ENCODE measurements at regions not wholly inside any gene's neighbourhood (a gene's known extent, or its start where the extent isn't known, plus 50 kb on each side); places are given as distances from the start of the nearest gene placed in this dataset.
"Not testable (repeated sequence)": the region's sequence is repeated elsewhere in the genome, so short reads cannot be mapped to it uniquely, and the experiment has no call there.

DNA sequence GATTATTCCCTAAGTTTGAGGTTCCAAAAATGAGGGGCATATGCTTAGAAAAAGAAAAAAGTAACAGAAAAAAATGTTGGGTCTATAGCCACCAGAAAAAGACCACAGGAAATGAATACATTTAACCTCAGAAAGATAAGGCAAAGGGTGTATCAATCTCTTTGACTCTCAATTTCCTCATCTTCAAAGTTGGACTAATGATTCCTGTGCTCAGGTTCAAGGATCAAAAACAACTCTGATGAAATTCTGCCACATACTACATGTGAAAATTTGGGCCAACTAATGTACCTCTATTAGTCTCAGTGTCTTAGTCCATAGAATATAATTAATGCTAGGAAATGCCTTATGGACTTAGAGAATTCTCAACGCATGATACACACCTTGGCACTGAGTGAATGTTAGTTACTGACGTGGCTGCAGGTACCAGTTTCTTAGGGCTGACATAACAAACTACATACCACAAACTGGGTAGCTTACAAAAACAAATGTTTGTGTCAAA is 257.7 kb downstream of the ANKRD50 start:
- no peak for DNase-seq (ENCODE audit: low read depth, low spot score)

DNA sequence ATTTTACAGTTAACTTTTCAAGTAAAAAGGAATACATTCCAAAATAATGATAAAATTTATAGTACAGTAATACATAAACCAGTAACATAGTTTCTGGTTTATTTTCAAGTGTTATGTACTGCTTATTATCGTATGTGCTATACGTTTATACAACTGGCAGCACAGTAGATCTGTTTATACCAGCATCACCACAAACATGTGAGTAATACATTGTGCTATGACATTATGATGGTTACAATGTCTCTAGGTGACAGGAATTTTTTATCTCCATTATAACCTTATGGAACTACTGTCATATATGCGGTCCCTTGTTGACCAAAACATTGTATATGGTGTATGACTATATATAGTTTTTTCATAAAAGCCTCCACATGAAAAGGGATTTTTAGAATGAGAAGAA is 256.9 kb downstream of the ANKRD50 start:
- no peak for DNase-seq (ENCODE audit: low read depth, low spot score)

DNA sequence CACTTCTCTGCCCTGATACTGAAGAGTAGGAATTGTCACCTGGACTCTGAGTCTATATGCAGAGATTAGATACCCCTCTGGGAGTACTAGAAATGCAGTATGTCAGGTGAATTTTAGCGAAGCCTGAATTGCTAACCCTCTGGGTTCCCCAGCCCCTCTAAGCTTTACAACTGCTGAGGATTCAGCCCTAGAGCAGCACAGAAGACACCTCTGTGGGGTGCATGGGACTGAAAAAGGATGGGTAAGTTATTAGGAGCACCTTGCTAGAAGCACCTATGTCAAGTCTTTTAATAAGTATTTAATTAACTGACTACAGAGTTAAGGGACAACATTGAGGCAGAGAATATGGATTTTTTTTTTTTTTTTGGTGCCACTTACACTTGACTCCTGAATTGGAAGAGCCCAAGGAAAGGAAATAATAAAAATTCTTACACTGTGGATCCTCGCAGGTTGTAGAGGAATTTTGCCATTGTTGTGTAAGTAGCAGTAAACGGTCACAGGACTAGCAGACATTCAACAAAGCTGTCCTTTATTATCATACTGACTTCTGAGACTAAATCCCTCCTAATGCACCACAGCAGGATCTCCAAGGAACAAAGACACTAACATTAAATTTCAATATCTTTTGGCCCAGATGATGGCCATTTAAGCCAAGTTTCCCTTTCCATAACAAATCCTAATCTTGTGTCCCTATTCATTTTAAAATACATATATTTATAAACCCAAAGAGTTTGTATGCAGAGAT is 253.2 kb downstream of the ANKRD50 start:
- DNase-seq (ENCODE audit: low read depth, low spot score) = no peak

DNA sequence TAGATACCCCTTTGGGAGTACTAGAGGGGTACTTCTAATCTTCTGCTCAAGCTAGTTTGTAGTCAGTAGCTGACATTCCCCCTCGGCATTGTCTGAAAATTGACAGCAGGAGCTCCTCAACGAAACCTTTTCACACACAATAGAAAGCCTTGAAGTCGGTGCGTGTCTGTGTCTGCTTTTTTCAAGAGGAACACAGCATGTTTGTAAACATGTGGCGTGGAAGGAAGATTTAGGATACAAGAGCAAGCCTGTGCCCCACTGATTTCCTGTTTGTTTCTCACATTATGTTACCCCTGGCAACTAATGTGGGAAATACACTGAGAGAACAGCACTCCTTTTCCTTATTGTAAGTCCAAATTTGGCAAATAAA is 252.6 kb downstream of the ANKRD50 start:
- DNase-seq (ENCODE audit: low read depth, low spot score) = no peak

DNA sequence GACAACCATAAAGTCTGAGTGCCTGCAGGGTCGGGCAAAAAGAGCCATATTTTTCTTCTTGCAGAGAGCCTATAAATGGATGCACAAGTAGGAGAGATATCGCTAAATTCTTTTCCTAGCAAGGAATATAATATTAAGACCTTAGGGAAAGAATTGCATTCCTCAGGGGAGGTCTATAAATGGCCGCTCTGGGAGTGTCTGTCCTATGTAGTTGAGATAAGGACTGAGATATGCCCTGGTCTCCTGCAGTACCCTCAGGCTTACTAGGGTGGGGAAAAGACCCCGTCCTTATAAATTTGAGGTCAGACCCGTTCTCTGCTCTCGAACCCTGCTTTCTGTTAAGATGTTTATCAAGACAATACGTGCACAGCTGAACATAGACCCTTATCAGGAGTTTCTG is 250.9 kb downstream of the ANKRD50 start:
- not testable (repeated sequence) for DNase-seq (ENCODE audit: low read depth, low spot score)

DNA sequence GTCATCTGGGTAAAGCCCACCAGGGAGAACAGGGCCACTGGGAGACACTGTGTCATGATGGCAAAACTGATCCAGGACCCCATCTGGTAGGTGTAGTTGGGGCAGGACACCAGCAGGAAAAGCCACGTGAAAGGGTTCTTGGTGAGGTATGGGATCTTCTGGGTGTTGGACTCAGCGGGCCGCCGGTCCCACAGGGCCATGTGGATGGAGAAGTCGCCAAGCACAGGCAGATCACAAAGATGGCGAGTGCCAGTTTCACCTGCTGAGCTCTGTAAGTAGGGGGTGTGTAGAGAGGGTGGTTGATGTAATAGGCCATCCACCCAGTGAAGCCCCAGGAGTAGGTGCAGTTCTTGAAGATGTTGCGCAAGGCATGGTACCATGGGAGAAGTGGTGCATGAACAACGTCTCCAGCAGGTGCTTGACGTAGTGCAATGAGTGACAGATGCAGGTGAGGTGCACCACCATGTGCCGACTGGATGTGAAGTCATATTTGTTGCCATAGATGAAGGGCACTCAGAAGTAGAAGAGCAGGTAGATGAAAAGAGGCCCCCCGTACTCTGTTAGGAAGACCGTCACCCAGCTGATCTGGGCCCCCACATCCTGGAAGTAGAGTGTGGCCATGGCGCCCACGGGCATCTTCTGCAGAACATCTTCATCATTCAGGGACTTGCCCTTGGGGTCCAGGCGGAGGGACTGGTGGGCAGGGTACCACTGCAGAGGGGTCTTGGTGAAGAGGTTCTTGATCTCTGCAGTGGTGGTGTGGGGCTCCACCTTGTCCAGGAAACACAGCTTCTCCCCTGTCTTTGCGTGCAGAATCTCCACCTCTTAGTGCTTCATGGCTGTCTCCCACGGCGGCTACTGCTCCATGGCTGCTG is 249.3 kb downstream of the ANKRD50 start:
- no peak for DNase-seq (ENCODE audit: low read depth, low spot score)

DNA sequence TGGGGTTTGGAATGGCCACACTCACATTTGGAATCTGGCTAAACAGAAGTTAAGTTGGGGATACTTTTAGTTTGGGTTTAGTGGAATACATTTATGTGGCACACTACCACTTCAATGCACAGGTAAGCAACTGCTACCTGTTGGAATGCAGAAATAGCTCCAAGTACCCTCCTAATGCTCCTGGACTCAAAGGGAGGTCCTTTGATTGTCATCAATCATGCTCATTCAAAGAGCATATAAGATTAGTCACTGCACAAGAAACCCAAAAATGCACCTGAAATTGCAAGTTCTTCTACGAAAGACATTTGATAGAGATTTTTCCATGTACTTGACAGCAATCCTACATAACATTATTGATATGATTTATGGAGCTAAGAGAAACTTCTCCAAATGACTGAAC is 247.7 kb downstream of the ANKRD50 start:
- DNase-seq (ENCODE audit: low read depth, low spot score) = no peak

DNA sequence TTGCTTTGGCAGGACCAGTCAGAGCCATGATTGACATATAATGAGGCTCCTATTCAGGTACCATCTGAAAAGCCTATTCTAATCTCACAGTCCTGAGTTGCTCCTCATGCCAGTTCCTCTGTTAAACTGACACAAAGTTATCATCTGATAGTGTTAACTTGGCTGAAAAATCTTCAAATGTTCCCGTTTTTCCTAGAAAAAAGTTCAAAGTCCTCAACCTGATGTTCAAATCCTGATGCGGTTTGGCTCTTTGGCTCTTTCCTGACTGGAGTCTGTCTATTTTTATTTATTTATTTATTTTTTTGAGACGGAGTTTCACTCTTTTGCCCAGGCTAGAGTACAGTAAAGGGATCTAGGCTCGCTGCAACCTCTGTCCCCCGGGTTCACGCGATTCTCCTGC is 244.2 kb downstream of the ANKRD50 start:
- no peak for DNase-seq (ENCODE audit: low read depth, low spot score)

DNA sequence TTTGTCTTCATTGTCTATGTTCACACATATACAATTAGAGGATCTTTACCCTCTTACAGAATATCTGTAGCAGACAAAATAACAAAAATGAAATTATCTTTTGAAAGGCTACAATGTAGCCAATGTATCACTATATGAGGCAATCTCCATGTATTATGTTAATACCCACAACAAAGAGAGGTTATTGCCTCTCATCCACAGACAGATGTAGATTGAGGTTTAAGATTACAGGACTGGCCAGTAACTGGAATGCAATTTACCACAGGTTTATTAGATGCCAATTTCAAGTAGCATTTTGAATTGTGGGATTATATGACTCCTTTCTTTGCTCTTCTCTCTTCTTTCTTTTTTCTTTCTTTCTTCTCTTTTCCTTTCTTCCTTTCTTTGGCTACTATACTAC is 242.6 kb downstream of the ANKRD50 start:
- DNase-seq (ENCODE audit: low read depth, low spot score) = no peak

DNA sequence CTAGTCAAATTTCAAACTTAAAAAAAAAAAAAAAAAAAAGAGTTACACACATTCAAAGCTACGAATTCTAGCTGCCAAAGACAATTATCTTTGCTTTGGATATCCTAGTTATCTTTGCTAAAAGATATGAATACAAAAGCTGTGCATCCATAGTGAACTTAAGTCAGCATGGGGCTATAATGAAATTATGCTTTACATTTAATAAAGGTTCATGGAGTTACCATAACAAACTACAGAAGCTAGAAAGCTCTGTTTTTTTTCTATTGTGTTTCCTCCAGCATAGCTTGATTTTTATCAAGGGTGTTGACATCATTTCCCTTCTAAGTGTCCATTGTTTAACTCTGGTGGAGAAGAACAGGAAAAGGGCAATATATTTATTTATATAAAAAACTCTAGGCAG is 234.1 kb downstream of the ANKRD50 start:
- no peak for DNase-seq (ENCODE audit: low read depth, low spot score)

DNA sequence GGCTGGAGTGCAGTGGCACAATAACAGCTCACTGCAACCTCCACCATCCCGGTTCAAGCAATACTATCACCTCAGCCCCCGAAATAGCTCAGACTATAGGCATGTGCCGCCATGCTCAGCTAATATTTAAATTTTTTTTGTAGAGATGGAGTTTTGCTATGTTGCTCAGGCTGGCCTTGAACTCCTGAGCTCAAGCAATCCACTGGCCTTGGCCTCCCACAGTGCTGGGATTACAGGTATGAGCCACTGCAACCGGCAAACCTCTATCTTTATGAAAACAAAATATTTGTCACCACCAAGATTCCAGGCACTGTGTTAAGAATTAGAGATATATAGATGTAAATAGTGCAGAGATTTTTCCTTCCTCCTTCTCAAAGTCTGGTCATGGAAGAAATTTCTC is 232.5 kb downstream of the ANKRD50 start:
- DNase-seq (ENCODE audit: low read depth, low spot score) = no peak

DNA sequence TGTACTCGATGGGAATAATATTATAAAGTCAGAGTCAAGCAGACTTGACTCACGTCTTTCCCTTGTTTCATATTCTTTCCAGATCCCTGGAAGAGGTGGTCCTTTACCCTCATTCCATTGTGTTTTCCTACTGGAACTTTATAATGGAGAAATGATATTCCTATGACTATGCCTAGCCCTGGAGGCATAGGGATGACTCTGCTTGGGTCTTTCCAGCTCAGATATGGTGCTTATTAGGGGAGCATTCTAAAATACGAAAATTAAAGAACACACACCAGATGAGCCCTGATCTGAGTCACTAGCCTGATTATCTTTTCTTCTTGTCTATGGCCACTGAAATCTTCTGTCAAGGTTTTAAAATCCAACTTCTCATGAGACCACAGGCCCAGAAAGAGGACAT is 231.4 kb downstream of the ANKRD50 start:
- no peak for DNase-seq (ENCODE audit: low read depth, low spot score)

DNA sequence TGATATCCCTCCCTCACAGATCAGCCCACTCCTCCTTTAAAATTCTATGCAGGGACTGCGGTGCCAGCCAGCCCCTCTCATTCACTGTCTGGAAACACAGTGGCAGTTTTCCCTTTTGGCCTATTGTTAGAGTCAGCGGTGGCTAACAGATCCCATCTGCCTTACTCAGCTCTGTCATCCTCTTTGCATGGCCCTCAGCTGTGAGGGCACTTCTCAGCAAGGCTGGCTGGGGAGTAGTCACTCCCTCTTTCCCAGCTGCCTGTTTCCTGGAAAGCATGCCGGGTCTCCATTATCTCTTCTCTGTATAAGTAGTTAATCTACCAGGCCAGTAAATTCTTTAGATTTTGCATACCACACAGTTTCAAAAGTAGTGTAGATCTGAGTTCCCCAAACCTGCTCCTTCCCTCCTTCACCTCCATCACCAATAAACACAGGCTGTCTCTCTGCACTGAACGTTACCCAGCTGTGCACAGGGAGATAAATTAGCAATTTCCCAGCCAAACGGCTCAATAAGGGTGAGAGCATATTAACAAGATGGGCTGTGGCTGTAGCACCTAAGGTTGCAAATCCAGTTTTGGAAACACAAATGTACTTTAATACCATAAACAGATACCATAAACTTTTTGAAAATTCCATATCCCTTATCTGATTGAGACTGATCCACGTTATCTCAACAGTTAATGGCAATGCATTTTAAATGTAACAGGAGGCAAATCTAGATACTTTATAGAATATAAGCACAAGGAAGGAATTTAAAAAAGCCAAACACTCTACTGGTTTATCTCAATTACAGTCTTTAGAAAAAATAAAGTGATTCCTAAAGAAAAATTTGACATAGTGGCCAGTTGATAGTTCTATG is 229.3 kb downstream of the ANKRD50 start:
- peak; percentile 79 for DNase-seq (ENCODE audit: low read depth, low spot score)

DNA sequence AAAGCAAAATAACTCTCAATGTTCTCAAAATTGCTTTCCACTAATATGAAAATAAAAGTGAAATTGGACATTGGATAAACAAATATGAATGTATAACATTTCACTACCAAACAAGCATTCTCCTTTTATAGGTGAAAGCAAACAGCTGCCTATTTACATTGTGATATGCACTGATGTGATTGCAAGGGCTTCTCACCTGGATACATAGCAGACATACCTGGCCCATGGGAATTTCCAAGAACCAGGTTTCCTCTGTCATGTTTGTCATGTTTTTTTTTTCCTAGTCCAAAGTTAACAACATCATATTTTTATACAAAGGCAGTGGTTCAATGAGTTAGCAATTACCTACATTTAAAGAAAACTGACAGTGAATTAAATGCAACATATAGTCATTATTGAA is 228.5 kb downstream of the ANKRD50 start:
- DNase-seq (ENCODE audit: low read depth, low spot score) = no peak

DNA sequence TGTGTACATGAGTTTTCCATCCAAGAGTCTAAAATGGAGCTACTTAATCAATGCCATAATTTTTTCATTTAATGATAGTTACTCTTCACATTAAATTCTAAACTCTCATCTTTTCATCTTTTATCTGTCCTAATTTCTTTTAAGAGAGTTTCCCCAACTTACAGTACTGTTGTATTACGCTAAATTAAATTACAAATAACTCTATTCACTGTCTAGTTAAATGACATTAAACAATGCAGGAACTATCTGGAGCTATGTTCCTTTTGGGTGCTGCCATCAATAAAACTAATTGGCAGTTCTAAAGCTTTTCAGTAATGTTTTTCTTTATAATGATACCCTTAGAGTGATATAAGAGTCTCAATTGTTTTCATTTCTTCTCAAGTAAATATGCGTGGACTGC is 227.6 kb downstream of the ANKRD50 start:
- DNase-seq (ENCODE audit: low read depth, low spot score) = no peak

DNA sequence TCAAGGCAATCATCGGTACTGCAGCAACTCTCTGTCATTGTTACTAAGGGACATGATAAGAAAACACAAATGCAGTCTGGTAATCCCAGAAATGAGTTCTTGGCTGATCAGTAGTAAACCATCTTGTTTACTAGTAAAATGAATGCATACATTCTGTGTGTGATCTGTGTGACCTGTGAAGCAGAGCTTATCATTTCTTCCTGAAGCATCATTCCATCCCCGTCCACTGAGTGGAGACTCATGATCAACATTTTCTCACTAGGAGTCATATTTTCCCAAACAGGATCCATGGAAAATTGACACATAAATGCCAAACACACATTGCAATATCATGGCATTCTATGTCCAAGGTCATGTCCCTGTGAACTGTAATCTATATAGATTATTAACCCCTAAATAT is 226.1 kb downstream of the ANKRD50 start:
- no peak for DNase-seq (ENCODE audit: low read depth, low spot score)

DNA sequence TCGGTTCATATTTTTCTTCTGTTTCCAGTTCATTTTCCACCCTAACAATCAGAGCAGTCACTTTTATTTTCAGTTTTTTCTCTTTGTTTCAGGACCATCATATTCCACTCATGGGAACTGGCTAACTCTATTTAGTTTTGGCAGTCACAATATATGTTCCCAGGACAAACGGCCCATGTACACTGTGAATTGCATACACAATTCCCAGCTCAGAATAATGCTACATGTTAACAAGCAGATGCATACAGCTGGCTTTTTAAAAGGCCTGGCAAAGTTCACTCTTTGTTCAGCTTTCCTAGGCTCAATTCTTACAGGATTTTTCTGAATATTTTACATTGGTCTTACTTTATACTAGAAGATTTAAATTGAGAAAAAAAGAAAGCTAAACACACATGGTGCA is 224.9 kb downstream of the ANKRD50 start:
- DNase-seq (ENCODE audit: low read depth, low spot score) = no peak

DNA sequence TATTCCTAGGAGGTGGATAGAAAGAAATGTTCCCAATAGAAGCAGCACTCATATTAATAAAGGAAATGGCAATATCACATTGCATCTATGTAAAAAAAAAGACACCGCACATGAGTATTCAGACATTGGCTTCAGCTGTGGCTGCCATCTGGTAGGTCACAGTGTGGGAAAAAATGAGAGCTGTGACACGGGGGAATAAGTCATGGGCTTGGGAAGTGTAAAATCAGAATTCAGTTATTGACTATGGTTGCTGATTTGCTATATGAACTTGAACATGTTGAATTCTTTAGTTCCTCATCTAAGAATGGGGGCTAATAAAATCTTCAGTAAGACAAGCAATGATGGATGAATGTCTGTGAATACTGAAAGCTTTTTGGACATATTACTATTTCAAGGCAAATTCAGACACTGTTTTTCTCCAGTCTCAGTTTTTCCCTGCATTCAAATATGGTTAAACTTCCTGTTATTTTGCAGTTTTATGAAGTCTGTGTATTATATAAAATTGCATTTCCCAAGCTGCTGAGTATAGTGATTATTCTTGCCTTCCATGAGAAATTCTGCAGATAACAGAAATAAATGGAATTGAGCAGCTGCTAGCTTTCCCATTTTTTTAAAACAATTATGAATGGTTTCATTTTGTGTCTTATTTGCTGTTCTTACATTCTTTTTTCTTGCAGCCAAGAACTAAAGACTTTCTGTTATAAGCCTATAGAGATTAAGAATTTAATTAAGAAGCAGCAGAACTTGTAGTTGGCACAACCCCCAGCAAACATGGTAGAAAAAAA is 221.0 kb downstream of the ANKRD50 start:
- no peak for DNase-seq (ENCODE audit: low read depth, low spot score)

DNA sequence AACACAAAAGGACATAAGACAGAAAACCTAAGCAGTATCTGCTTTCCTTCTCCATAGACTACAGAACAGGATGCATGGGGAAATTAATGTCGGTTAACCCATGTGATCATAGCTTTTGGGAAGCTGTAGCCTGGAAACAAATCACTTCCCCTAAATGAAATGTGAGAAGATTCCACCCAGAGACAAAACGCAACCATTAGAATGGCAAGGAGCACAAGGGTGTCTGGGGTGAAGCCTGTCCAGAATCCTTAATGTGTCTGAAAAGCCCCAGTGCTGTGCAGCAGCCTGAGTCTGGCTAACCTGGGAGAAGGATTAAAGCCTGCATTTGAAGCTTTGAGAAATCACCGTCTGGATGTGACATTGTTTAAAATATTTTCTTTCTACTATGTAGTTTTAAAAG is 213.3 kb downstream of the ANKRD50 start:
- DNase-seq (ENCODE audit: low read depth, low spot score) = no peak

DNA sequence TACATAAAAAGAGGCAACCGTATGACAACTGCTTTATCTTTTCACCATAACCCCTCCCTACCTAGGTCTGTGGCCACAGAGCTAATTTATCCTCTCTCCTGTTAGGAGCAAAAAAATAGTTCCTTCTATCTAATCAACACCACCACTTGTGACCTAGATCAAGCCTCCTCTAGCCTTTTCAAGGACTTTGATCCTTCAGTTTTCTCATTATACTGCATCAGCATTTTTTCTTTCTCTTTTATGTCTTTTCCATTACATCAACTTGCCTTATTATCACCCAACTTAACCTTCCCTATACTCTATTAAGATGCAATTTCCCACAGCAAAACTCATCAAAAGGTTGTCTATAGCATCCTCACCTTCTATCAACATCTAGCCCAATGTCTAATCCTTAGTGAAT is 211.0 kb downstream of the ANKRD50 start:
- DNase-seq (ENCODE audit: low read depth, low spot score) = no peak

DNA sequence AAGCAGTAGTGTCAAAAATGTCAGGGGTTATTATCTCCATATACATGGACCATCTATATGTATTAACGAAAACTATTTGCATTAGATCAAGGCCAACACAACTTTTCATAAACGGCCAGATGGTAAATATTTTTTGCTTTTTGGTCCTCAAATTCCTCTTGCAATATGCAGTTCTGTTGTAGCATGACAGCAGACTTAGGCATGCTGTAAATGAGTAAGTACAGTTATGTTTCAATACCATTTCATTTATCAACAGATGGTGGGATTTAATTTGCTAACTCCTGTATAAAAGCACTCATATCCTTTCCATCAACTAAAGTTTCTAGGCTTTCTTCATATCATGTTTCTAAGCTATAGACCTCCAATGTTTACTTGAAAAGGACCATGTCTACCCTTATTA is 208.1 kb downstream of the ANKRD50 start:
- DNase-seq (ENCODE audit: low read depth, low spot score) = no peak

Data from ELF-1 (cell line).